Adrenal gland (tissue), 9 donors: ENCODE measurements at regions not wholly inside any gene's neighbourhood (a gene's known extent, or its start where the extent isn't known, plus 50 kb on each side); places are given as distances from the start of the nearest gene placed in this dataset.

Source experiments
- DNase-seq, 7 donors: peaks; one replicate each; pipeline ENCODE4 v3.0.0-alpha.2; 2019 to 2020
- H3K27ac ChIP-seq, 5 donors: fragments of 200-600 bp; sonication (generic) in 4 of 5; 1 replicate in 3 of 5; 2 replicates in 2 of 5; pipeline versions ENCODE4 v1.5.1 to v1.8.0; 2016 to 2020; ENCODE audit warnings: mild to moderate bottlenecking in 1 of 5
- H3K27me3 ChIP-seq: fragments of 200-600 bp; 2 replicates; pipeline ENCODE4 v1.8.0; 2021
- H3K36me3 ChIP-seq, 2 donors: fragments of 200-600 bp; replicated peaks in 1 of 2; 1 replicate in 1 of 2; 2 replicates in 1 of 2; pipeline versions ENCODE4 v1.5.1 to v1.8.0; 2018 to 2022
- H3K4me1 ChIP-seq, 2 donors: fragments of 200-600 bp; replicated peaks in 1 of 2; 1 replicate in 1 of 2; 2 replicates in 1 of 2; pipeline versions ENCODE4 v1.5.1 to v1.8.0; 2018 to 2021
- H3K4me3 ChIP-seq, 4 donors: fragments of 200-600 bp; sonication (generic) in 3 of 4; one replicate each; pipeline ENCODE4 v1.5.1; 2016 to 2018
- H3K9me3 ChIP-seq, 3 donors: fragments of 200-600 bp; sonication (generic) in 1 of 3; replicated peaks in 1 of 3; 1 replicate in 2 of 3; 2 replicates in 1 of 3; pipeline versions ENCODE4 v1.5.1 to v1.8.0; 2016 to 2021
- POLR2A ChIP-seq, 2 donors: fragments of 450-650 bp; IDR thresholded peaks; one replicate each; pipeline ENCODE4 v1.6.1; 2017; ENCODE audit warnings: antibody characterized with exemption in 2 of 2, mild to moderate bottlenecking in 2 of 2, moderate library complexity in 1 of 2
- WGBS, 4 donors: extraction: QIAGEN DNeasy Blood & Tissue Kit in 2 of 4; methylation state at CpG; one replicate each; pipeline versions ENCODE4 v1.1.5 to v1.1.7; 2013 to 2017; 5-methylcytosine and 5-hydroxymethylcytosine counted together
- intact Hi-C, 2 donors: fragments of 100-400 bp; cut with DNase I; formaldehyde crosslinking; loops; one replicate each; pipeline versions ENCODE4 v1.14.1 to v1.15.0; 2022 to 2023
- TF ChIP-seq, protein P1 (sequence below), 6 experiments: fragments of 450-650 bp in 4 of 6; fragments of 200-600 bp in 2 of 6; sonication (generic) in 1 of 6; IDR thresholded peaks; 1 replicate in 5 of 6; 2 replicates in 1 of 6; pipeline versions ENCODE4 v1.5.1 to v1.8.0; 2016 to 2021; ENCODE audit warnings: antibody characterized with exemption in 6 of 6, mild to moderate bottlenecking in 2 of 6, moderate library complexity in 1 of 6
- donor health status: healthy with polysubstance abuse.
- donor health status: Bipolar disorder and iron deficiency.
- donor health status: DM: yes; HTN: yes; CAD: no.
- donor health status: DM: no; HTN: no; CAD: no.
- donor health status: DM: no; HTN: no; CAD: no.

DNA sequence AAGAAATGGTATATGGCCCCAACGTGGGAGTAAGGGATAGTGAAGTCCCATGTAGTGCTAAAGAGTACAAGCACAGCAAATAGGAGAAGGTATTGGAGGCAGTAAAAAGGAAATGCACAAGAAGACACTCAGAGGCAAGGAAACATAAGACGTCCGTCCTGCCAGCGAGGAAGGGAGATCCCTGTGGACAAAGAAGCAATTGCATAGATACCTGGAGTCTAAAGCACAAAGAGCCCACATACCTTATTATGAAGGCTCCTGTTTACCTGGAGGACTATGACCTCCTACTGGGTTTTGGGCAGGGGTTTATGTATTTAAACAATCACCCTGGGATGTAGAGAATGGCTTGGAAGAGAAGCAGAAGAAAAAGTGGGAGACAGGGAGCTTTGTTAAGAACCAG lies 341.2 kb upstream of the DCN start:
- Histone ChIP-seq H3K9me3 (no peaks in the 10 kb centered on the region), H3K27ac (no peak overlapping the region), H3K4me3 (no peak overlapping the region), H3K27me3 (no peaks in the 10 kb centered on the region), H3K36me3 (no peaks in the 10 kb centered on the region), H3K4me1 (no peaks in the 10 kb centered on the region)
- TF ChIP-seq, protein P1, sequence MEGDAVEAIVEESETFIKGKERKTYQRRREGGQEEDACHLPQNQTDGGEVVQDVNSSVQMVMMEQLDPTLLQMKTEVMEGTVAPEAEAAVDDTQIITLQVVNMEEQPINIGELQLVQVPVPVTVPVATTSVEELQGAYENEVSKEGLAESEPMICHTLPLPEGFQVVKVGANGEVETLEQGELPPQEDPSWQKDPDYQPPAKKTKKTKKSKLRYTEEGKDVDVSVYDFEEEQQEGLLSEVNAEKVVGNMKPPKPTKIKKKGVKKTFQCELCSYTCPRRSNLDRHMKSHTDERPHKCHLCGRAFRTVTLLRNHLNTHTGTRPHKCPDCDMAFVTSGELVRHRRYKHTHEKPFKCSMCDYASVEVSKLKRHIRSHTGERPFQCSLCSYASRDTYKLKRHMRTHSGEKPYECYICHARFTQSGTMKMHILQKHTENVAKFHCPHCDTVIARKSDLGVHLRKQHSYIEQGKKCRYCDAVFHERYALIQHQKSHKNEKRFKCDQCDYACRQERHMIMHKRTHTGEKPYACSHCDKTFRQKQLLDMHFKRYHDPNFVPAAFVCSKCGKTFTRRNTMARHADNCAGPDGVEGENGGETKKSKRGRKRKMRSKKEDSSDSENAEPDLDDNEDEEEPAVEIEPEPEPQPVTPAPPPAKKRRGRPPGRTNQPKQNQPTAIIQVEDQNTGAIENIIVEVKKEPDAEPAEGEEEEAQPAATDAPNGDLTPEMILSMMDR (IDR thresholded peaks at IDR 0.05): no peak
- TF ChIP-seq POLR2A (IDR thresholded peaks at IDR 0.05): no peak
- no peak for DNase-seq
- WGBS, 4 donors: 86 to 89% (median 88%) methylated on average over 4 of the region's 4 CpGs
- intact Hi-C loops: no loop called here

DNA sequence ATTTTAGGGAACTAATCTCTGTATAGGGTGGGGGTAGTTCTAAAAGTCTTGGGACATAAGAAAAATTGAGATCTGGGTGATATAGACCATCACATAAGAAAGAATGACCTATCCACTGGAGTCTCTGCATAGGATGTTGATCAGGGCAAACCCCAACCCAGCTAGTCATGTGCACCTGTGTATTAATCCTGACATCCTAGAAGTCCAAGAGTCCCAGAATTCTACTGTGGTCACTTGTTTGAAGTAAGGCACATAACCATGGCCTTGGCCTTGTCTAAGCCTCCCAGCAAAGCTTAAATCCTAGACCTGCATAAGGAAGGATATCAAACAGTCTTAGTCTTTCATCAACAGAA lies 334.1 kb upstream of the DCN start:
- TF ChIP-seq POLR2A (IDR thresholded peaks at IDR 0.05): no peak
- TF ChIP-seq, protein P1 (IDR thresholded peaks at IDR 0.05): no peak

DNA sequence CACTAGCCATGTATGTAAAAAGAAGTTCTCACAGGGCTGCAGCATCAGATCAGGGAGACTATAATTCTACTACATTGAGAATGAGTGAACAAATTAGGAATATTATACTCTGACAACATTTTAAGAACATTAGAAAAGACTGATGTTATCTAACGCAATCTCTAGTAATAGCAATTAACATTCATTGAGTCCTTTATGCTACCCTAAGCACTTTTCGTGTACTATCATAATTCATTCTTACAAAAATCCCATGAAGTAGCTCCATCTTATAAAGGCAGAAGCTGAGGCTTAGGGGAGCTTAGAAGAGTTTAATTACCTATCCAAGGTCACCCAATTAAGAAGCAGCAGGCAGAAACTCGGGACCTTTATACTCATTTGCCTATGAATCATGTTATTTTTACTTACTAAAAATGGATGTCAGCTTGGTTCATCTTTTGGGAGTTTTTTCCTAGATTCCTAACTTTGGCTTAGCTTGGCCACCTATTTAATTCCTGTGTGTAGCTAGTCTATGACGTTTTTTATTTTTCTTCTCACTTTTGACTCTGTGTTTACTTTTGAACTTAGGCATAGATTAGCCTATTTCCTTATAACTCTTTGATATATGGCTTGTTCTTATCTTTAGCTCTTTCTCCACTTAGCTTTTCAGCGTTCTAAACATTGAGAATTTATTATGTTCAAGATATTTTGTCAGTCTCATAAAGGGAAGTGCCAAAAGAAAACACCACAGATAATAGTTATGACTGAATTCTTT lies 333.5 kb upstream of the DCN start:
- WGBS, 4 donors: 38 to 43% (median 41%) methylated on average over 5 of the region's 5 CpGs
- intact Hi-C loops: no loop called here
- TF ChIP-seq, protein P1 (IDR thresholded peaks at IDR 0.05): no peak
- TF ChIP-seq POLR2A (IDR thresholded peaks at IDR 0.05): no peak
- no peak for DNase-seq
- H3K4me1 ChIP-seq: peaks cover 0 to 4% of the 10 kb centered on the region in 2 donors
- H3K36me3 ChIP-seq: no peaks in the 10 kb centered on the region
- no peak overlapping the region for H3K27ac ChIP-seq
- H3K4me3 ChIP-seq: no peak overlapping the region
- H3K27me3 ChIP-seq: no peaks in the 10 kb centered on the region
- H3K9me3 ChIP-seq: no peaks in the 10 kb centered on the region

More for the DNA sequence above, 334.1 kb upstream of the DCN start:
- no peaks in the 10 kb centered on the region for H3K9me3 ChIP-seq
- H3K36me3 ChIP-seq: no peaks in the 10 kb centered on the region
- H3K27me3 ChIP-seq: no peaks in the 10 kb centered on the region
- intact Hi-C loops: no loop called here
- no peak overlapping the region for H3K27ac ChIP-seq
- H3K4me1 ChIP-seq: peaks cover 0 to 4% of the 10 kb centered on the region in 2 donors
- no peak for DNase-seq
- no peak overlapping the region for H3K4me3 ChIP-seq

DNA sequence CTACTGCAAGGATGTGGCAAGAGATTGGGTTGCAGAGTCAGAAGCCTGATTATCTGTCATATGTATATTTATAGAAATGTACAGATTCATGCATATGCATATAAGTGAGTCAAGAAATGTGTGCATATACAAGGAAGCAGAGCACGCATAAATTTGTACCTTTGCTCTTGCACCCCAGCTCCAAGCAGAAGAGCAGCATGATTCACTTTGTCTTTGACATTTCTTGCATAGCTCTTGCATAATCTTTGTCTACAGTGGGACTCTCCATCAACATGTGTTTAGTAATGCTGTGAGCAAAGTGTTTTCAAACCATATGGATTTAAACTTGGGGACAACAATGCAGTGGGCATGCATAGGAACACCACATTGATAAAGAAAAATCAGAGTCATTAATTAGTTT lies 330.7 kb upstream of the DCN start:
- intact Hi-C loops: no loop called here
- Histone ChIP-seq H3K4me1 (peaks cover 0 to 4% of the 10 kb centered on the region in 2 donors), H3K27ac (no peak overlapping the region), H3K9me3 (peaks cover 0 to 11% (median 0%) of the 10 kb centered on the region in 3 donors), H3K4me3 (no peak overlapping the region), H3K36me3 (no peaks in the 10 kb centered on the region), H3K27me3 (no peaks in the 10 kb centered on the region)
- TF ChIP-seq POLR2A (IDR thresholded peaks at IDR 0.05): no peak
- TF ChIP-seq, protein P1 (IDR thresholded peaks at IDR 0.05): no peak
- no peak for DNase-seq
- 95 to 100% (median 100%) methylated on average over 1 of the region's 1 CpG for WGBS, 4 donors
